ENCODE measurements at regions not wholly inside any gene's neighbourhood (a gene's known extent, or its start where the extent isn't known, plus 50 kb on each side); places are given as distances from the start of the nearest gene placed in this dataset.

- peaks cover 4% of the 10 kb centered on the region for H3K4me1 Mint-ChIP-seq
- Histone ChIP-seq H3K9me3 (ENCODE audit: control insufficient read depth, low read length) (peaks cover 12% of the 10 kb centered on the region), H3K4me1 (ENCODE audit: control insufficient read depth, insufficient read depth, low read length) (peaks cover 4% of the 10 kb centered on the region), H3K4me3 (ENCODE audit: low read length) (no peak overlapping the region), H3K9ac (ENCODE audit: extremely low read depth, low read length, poor library complexity, severe bottlenecking) (no peak overlapping the region), H3K27me3 (ENCODE audit: control insufficient read depth, insufficient read depth, low read length, poor library complexity, severe bottlenecking) (no peaks in the 10 kb centered on the region), H3K36me3 (ENCODE audit: control insufficient read depth, insufficient read depth, low read length) (no peaks in the 10 kb centered on the region), H3K27ac (ENCODE audit: low read depth, low read length) (no peak overlapping the region)
- H3K36me3 Mint-ChIP-seq (ENCODE audit: low read depth), result no peaks in the 10 kb centered on the region
- WGBS, 2 experiments (ENCODE audit: insufficient coverage in 1 of 2, insufficient read length in 1 of 2), result 92 to 100% methylated on average over 2 of the region's 2 CpGs
- TF ChIP-seq, protein P1, sequence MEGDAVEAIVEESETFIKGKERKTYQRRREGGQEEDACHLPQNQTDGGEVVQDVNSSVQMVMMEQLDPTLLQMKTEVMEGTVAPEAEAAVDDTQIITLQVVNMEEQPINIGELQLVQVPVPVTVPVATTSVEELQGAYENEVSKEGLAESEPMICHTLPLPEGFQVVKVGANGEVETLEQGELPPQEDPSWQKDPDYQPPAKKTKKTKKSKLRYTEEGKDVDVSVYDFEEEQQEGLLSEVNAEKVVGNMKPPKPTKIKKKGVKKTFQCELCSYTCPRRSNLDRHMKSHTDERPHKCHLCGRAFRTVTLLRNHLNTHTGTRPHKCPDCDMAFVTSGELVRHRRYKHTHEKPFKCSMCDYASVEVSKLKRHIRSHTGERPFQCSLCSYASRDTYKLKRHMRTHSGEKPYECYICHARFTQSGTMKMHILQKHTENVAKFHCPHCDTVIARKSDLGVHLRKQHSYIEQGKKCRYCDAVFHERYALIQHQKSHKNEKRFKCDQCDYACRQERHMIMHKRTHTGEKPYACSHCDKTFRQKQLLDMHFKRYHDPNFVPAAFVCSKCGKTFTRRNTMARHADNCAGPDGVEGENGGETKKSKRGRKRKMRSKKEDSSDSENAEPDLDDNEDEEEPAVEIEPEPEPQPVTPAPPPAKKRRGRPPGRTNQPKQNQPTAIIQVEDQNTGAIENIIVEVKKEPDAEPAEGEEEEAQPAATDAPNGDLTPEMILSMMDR (conservative IDR thresholded peaks at IDR 0.05), result peak; percentile 25
- DNase-seq, result no peak
- H3K4me3 Mint-ChIP-seq, result no peak overlapping the region
- H3K27me3 Mint-ChIP-seq (ENCODE audit: insufficient read depth), result no peaks in the 10 kb centered on the region
- H3K9me3 Mint-ChIP-seq, result peaks cover 32% of the 10 kb centered on the region
- H3K27ac Mint-ChIP-seq, result no peak overlapping the region
These were observed 53.2 kb upstream of the BBS12 start for GRCh38 chr4:122679317-122679716.

- no peaks in the 10 kb centered on the region for H3K27me3 Mint-ChIP-seq (ENCODE audit: insufficient read depth)
- H3K9me3 ChIP-seq (ENCODE audit: control insufficient read depth, low read length), result peaks cover 12% of the 10 kb centered on the region
- H3K27me3 ChIP-seq (ENCODE audit: control insufficient read depth, insufficient read depth, low read length, poor library complexity, severe bottlenecking), result no peaks in the 10 kb centered on the region
- H3K4me1 ChIP-seq (ENCODE audit: control insufficient read depth, insufficient read depth, low read length), result no peaks in the 10 kb centered on the region
- no peak overlapping the region for H3K27ac Mint-ChIP-seq
- no peak overlapping the region for H3K27ac ChIP-seq (ENCODE audit: low read depth, low read length)
- no peak overlapping the region for H3K4me3 ChIP-seq (ENCODE audit: low read length)
- no peak for DNase-seq
- TF ChIP-seq, protein P1 (conservative IDR thresholded peaks at IDR 0.05), result no peak
- no peak overlapping the region for H3K9ac ChIP-seq (ENCODE audit: extremely low read depth, low read length, poor library complexity, severe bottlenecking)
- peaks cover 32% of the 10 kb centered on the region for H3K9me3 Mint-ChIP-seq
- H3K36me3 ChIP-seq (ENCODE audit: control insufficient read depth, insufficient read depth, low read length), result no peaks in the 10 kb centered on the region
- H3K36me3 Mint-ChIP-seq (ENCODE audit: low read depth), result no peaks in the 10 kb centered on the region
- WGBS, 2 experiments (ENCODE audit: insufficient coverage in 1 of 2, insufficient read length in 1 of 2), result no CpG with 5 or more reads among the region's 2 CpGs
- H3K4me1 Mint-ChIP-seq, result no peaks in the 10 kb centered on the region
- H3K4me3 Mint-ChIP-seq, result no peak overlapping the region
These were observed 52.6 kb upstream of the BBS12 start for GRCh38 chr4:122679946-122680345.

GRCh38 chr4:122681568-122681967, 50.9 kb upstream of the BBS12 start:
- no peaks in the 10 kb centered on the region for H3K36me3 ChIP-seq (ENCODE audit: control insufficient read depth, insufficient read depth, low read length)
- H3K4me3 Mint-ChIP-seq, result no peak overlapping the region
- H3K9me3 ChIP-seq (ENCODE audit: control insufficient read depth, low read length), result peaks cover 12% of the 10 kb centered on the region
- no peaks in the 10 kb centered on the region for H3K4me1 ChIP-seq (ENCODE audit: control insufficient read depth, insufficient read depth, low read length)
- H3K27me3 ChIP-seq (ENCODE audit: control insufficient read depth, insufficient read depth, low read length, poor library complexity, severe bottlenecking), result no peaks in the 10 kb centered on the region
- H3K9ac ChIP-seq (ENCODE audit: extremely low read depth, low read length, poor library complexity, severe bottlenecking), result no peak overlapping the region
- H3K4me3 ChIP-seq (ENCODE audit: low read length), result no peak overlapping the region
- H3K4me1 Mint-ChIP-seq, result no peaks in the 10 kb centered on the region
- no peaks in the 10 kb centered on the region for H3K27me3 Mint-ChIP-seq (ENCODE audit: insufficient read depth)
- no peak overlapping the region for H3K27ac Mint-ChIP-seq
- WGBS, 2 experiments (ENCODE audit: insufficient coverage in 1 of 2, insufficient read length in 1 of 2), result 90 to 100% methylated on average over 1 to 3 of the region's 3 CpGs
- TF ChIP-seq, protein P1 (conservative IDR thresholded peaks at IDR 0.05), result no peak
- H3K36me3 Mint-ChIP-seq (ENCODE audit: low read depth), result no peaks in the 10 kb centered on the region
- H3K9me3 Mint-ChIP-seq, result peaks cover 32% of the 10 kb centered on the region
- H3K27ac ChIP-seq (ENCODE audit: low read depth, low read length), result no peak overlapping the region
- DNase-seq, result no peak

Data from endodermal cell (in vitro differentiated cells).